A673 (cell line): ENCODE measurements at regions not wholly inside any gene's neighbourhood (a gene's known extent, or its start where the extent isn't known, plus 50 kb on each side); places are given as distances from the start of the nearest gene placed in this dataset.

Experiments
- BruUV-seq: library from RNA; stranded (reverse); fragments of 400-500 nt; replicated peaks from 2 replicates; lab custom pipeline; 2021; lab: Mats Ljungman, UMichigan
- CTCF ChIA-PET: fragments of 300-600 bp; sonication (Branson Sonifier 250); formaldehyde crosslinking; loops from one replicate; lab custom pipeline; 2022; ENCODE audit warnings: antibody characterized with exemption; lab: Charles Lee
- POLR2A ChIA-PET: fragments of 300-600 bp; sonication (Branson Sonifier 250); formaldehyde crosslinking; loops from one replicate; lab custom pipeline; 2022; ENCODE audit warnings: antibody characterized with exemption; ENCODE audit not compliant: low non-redundant PET; lab: Charles Lee
- DNase-seq: peaks from one replicate; pipeline ENCODE4 v3.0.0-alpha.2; 2015; ENCODE audit warnings: low spot score
- H3K27ac ChIP-seq: fragments of 200-600 bp; sonication (generic); 2 replicates; pipeline ENCODE4 v1.5.1; 2016; ENCODE audit warnings: mixed run types, low read depth, mild to moderate bottlenecking, mixed read lengths, antibody characterized with exemption, low read length; ENCODE audit not compliant: poor library complexity, severe bottlenecking
- H3K27me3 ChIP-seq: fragments of 200-600 bp; sonication (generic); replicated peaks from 2 replicates; pipeline ENCODE4 v1.6.1; 2017; ENCODE audit warnings: mixed run types, low read depth, mild to moderate bottlenecking, mixed read lengths, antibody characterized with exemption, low read length; ENCODE audit not compliant: insufficient read depth, poor library complexity
- H3K36me3 ChIP-seq: fragments of 200-600 bp; sonication (generic); 2 replicates; pipeline ENCODE4 v1.6.1; 2016; ENCODE audit warnings: mixed run types, mild to moderate bottlenecking, mixed read lengths, antibody characterized with exemption, low read length; ENCODE audit not compliant: insufficient read depth, poor library complexity, severe bottlenecking
- H3K4me1 ChIP-seq: fragments of 200-600 bp; sonication (generic); 2 replicates; pipeline ENCODE4 v1.6.1; 2017; ENCODE audit warnings: mixed run types, mild to moderate bottlenecking, mixed read lengths, antibody characterized with exemption, low read length; ENCODE audit not compliant: insufficient read depth, poor library complexity, severe bottlenecking
- H3K4me3 ChIP-seq: fragments of 200-600 bp; sonication (generic); 2 replicates; pipeline ENCODE4 v1.5.1; 2016; ENCODE audit warnings: low read depth, mixed run types, mild to moderate bottlenecking, mixed read lengths, low read length; ENCODE audit not compliant: poor library complexity, severe bottlenecking
- H3K9me3 ChIP-seq: fragments of 200-600 bp; sonication (generic); 2 replicates; pipeline ENCODE4 v1.6.1; 2016; ENCODE audit warnings: mixed run types, low read depth, mild to moderate bottlenecking, mixed read lengths, antibody characterized with exemption, low read length; ENCODE audit not compliant: poor library complexity, severe bottlenecking
- EZH2 ChIP-seq: fragments of 200-600 bp; sonication (generic); IDR thresholded peaks from 2 replicates; pipeline ENCODE4 v1.6.1; 2017; ENCODE audit warnings: borderline replicate concordance, low read depth, mild to moderate bottlenecking, mixed read lengths, antibody characterized with exemption, low read length; ENCODE audit not compliant: poor library complexity, severe bottlenecking
- intact Hi-C: fragments of 100-400 bp; cut with micrococcal nuclease; formaldehyde crosslinking; loops from one replicate; pipeline ENCODE4 v1.10.0; 2022; ENCODE audit not compliant: unreplicated experiment
- TF ChIP-seq, protein P1 (sequence below): fragments of 300-800, 200-600 bp; sonication (generic); conservative IDR thresholded peaks from 2 replicates; pipeline ENCODE4 v1.5.1; 2017; ENCODE audit warnings: low read depth, mild to moderate bottlenecking, antibody characterized with exemption, low read length, moderate library complexity, mixed read lengths

DNA sequence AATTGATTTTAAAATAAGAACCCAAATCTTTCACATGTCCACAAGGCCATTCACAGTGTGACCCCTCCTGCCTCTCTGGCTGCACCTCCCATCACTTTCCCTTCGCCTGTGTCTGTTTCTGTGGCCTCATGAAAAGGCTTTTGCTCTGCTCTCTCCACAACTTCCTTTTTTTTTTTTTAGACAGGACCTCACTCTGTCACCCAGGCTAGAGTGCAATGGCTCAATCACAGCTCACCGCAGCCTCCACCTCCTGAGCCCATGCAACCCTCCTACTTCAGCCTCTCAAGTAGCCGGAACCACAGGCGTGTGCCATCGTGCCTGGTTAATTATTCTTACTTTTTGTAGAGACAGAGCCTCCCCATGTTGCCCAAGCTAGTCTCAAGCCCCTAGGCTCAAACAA, 197.1 kb downstream of the ABCC12 start:
- intact Hi-C loops = no loop called here
- H3K4me3 ChIP-seq = no peak overlapping the region
- no TSS peak for BruUV-seq
- ChIA-PET POLR2A (no interaction called here), CTCF (no interaction called here)
- TF ChIP-seq EZH2 = no peak
- TF ChIP-seq, protein P1, sequence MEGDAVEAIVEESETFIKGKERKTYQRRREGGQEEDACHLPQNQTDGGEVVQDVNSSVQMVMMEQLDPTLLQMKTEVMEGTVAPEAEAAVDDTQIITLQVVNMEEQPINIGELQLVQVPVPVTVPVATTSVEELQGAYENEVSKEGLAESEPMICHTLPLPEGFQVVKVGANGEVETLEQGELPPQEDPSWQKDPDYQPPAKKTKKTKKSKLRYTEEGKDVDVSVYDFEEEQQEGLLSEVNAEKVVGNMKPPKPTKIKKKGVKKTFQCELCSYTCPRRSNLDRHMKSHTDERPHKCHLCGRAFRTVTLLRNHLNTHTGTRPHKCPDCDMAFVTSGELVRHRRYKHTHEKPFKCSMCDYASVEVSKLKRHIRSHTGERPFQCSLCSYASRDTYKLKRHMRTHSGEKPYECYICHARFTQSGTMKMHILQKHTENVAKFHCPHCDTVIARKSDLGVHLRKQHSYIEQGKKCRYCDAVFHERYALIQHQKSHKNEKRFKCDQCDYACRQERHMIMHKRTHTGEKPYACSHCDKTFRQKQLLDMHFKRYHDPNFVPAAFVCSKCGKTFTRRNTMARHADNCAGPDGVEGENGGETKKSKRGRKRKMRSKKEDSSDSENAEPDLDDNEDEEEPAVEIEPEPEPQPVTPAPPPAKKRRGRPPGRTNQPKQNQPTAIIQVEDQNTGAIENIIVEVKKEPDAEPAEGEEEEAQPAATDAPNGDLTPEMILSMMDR = no peak
- H3K9me3 ChIP-seq = no peaks in the 10 kb centered on the region
- no peak for DNase-seq
- H3K4me1 ChIP-seq = no peaks in the 10 kb centered on the region
- H3K36me3 ChIP-seq = no peaks in the 10 kb centered on the region
- no peak overlapping the region for H3K27ac ChIP-seq
- peaks cover 17% of the 10 kb centered on the region for H3K27me3 ChIP-seq

DNA sequence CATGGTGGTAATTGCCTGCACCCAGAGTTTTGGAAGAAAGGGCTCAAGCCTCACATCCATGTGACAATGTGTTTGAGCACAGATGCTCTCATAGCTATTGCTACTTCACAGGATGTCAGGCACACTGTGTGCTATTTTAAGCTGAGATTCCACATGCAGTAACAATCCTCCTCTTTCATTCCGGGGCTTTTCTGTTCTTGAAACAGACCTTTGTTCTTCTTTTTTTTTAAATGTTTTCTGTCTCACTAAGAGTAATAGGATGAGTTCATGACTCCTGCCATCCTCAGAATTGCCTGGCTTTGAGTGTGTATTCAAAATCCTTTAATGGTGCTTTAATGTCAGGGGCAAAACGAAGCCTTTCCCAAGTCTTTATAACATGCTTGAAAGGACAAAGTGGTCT, 198.9 kb downstream of the ABCC12 start:
- POLR2A ChIA-PET = no interaction called here
- no TSS peak for BruUV-seq
- intact Hi-C loops = no loop called here
- CTCF ChIA-PET = no interaction called here
- Histone ChIP-seq H3K36me3 (no peaks in the 10 kb centered on the region), H3K4me3 (no peak overlapping the region), H3K27me3 (peaks cover 16% of the 10 kb centered on the region), H3K27ac (no peak overlapping the region), H3K9me3 (no peaks in the 10 kb centered on the region), H3K4me1 (no peaks in the 10 kb centered on the region)
- no peak for DNase-seq
- TF ChIP-seq, protein P1 = no peak
- no peak for TF ChIP-seq EZH2

DNA sequence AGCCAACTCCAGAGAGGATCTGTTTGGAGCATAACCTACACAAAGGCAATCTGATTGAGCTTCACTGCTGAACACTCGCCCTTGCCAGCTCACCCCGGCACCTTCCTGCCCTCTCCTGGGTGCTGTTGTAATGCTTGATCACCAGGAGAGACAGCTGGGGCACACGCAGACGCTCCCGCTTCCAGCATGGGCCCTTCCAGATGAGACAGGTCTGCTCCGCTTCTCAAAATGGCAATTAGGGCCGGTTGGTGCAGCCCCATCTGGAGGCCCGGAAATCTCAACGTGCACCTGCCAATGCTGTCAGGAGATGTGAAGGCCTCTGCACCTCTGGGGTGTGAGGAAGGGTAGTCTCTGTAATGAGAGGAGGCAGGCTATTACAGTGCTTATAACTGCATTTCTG, 206.1 kb downstream of the ABCC12 start:
- intact Hi-C loops = no loop called here
- TF ChIP-seq, protein P1 = no peak
- no peak for TF ChIP-seq EZH2

More for the DNA sequence above, 206.1 kb downstream of the ABCC12 start:
- no peak overlapping the region for H3K27ac ChIP-seq
- H3K27me3 ChIP-seq = peaks cover 9% of the 10 kb centered on the region
- no peak for DNase-seq
- ChIA-PET POLR2A (no interaction called here), CTCF (no interaction called here)
- no peaks in the 10 kb centered on the region for H3K4me1 ChIP-seq
- H3K36me3 ChIP-seq = no peaks in the 10 kb centered on the region
- no peak overlapping the region for H3K4me3 ChIP-seq
- no peaks in the 10 kb centered on the region for H3K9me3 ChIP-seq
- BruUV-seq = no TSS peak
